K562 (cell line): ENCODE measurements at regions not wholly inside any gene's neighbourhood (a gene's known extent, or its start where the extent isn't known, plus 50 kb on each side); places are given as distances from the start of the nearest gene placed in this dataset.
A peak's percentile ranks its signal among the peaks of the same experiment; 100 is the strongest.

ENCODE experiments used
- CBX2 ChIP-seq: fragments of 200-600 bp; sonication (generic); IDR thresholded peaks from one replicate; pipeline ENCODE4 v1.6.1; 2012; ENCODE audit warnings: mild to moderate bottlenecking, low read length, inconsistent platforms; ENCODE audit not compliant: insufficient read depth, poor library complexity, severe bottlenecking
- CLOCK ChIP-seq: fragments of 250-450 bp; sonication (Bioruptor Pico); IDR thresholded peaks from 2 replicates; pipeline ENCODE4 v1.4.0; 2020; ENCODE audit warnings: mild to moderate bottlenecking, moderate library complexity, borderline replicate concordance
- EWSR1 ChIP-seq: fragments of 450-650 bp; IDR thresholded peaks from 2 replicates; pipeline ENCODE4 v1.6.1; 2018; ENCODE audit warnings: borderline replicate concordance, mild to moderate bottlenecking, low read depth, moderate library complexity; ENCODE audit not compliant: partially characterized antibody
- FOXP1 ChIP-seq: sonication (generic); formaldehyde crosslinking; IDR thresholded peaks from 2 replicates; pipeline ENCODE4 v1.8.0; 2022; ENCODE audit warnings: mild to moderate bottlenecking, missing genetic modification reagents
- GABPB2 ChIP-seq: fragments of 250-450 bp; sonication (Bioruptor Pico); conservative IDR thresholded peaks from 2 replicates; pipeline ENCODE4 v1.5.1; 2021; ENCODE audit warnings: mild to moderate bottlenecking
- HDAC2 ChIP-seq: fragments of 450-650 bp; IDR thresholded peaks from 2 replicates; pipeline ENCODE4 v1.6.1; 2016; ENCODE audit warnings: mild to moderate bottlenecking
- MITF ChIP-seq: IDR thresholded peaks from 2 replicates; pipeline ENCODE4 v1.6.1; 2014; ENCODE audit warnings: antibody characterized with exemption
- NCOA2 ChIP-seq, 2 experiments: fragments of 450-650 bp; IDR thresholded peaks; 2 replicates each; pipeline ENCODE4 v1.6.1; 2018; ENCODE audit warnings: mild to moderate bottlenecking in 2 of 2, moderate library complexity in 1 of 2; ENCODE audit not compliant: partially characterized antibody in 2 of 2
- NCOR1 ChIP-seq: fragments of 450-650 bp; IDR thresholded peaks from 2 replicates; pipeline ENCODE4 v1.6.1; 2016; ENCODE audit warnings: mild to moderate bottlenecking, moderate library complexity
- ZBTB8A ChIP-seq: fragments of 450-650 bp; IDR thresholded peaks from 2 replicates; pipeline ENCODE4 v1.6.1; 2018; ENCODE audit warnings: mild to moderate bottlenecking, moderate library complexity; ENCODE audit not compliant: partially characterized antibody
- ZHX1 ChIP-seq: fragments of 150-350 bp; conservative IDR thresholded peaks from 2 replicates; pipeline ENCODE4 v1.6.1; 2014; ENCODE audit warnings: low read length
- ZNF23 ChIP-seq: fragments of 250-450 bp; sonication (Bioruptor Pico); IDR thresholded peaks from 2 replicates; pipeline ENCODE4 v1.4.0; 2020; ENCODE audit warnings: mild to moderate bottlenecking

- TF ChIP-seq CLOCK (CRISPR knock-in tag) (no peak), NCOR1 (0 out of 2 replicates have a peak, but pooled peaks have one; percentile 9), MITF (no peak), GABPB2 (CRISPR knock-in tag) (no peak), NCOA2 (IDR thresholded peaks at IDR 0.05; ENCODE audit: partially characterized antibody in 2 of 2) (peak in 1 of 2 experiments; percentile 19), HDAC2 (0 out of 2 replicates have a peak, but pooled peaks have one; percentile 38), ZNF23 (CRISPR knock-in tag) (no peak), ZHX1 (no peak), ZBTB8A (no peak), EWSR1 (no peak), FOXP1 (CRISPR knock-in tag) (no peak), CBX2 (no peak)
These were observed 182.3 kb downstream of the FCRL5 start (continued) for GRCh38 chr1:157369808-157370521.
